Activated naive CD8-positive, alpha-beta T cell treated with anti-CD3 and anti-CD28 coated beads, Interleukin-2, amount 50 U/mL, for 16 hours (primary cell): ENCODE measurements at regions not wholly inside any gene's neighbourhood (a gene's known extent, or its start where the extent isn't known, plus 50 kb on each side); places are given as distances from the start of the nearest gene placed in this dataset.
A peak's percentile ranks its signal among the peaks of the same experiment; 100 is the strongest.

Experiments used
- DNase-seq: peaks from one replicate; pipeline ENCODE4 v3.0.0-alpha.2; 2020; ENCODE audit warnings: low read depth, low spot score

DNA sequence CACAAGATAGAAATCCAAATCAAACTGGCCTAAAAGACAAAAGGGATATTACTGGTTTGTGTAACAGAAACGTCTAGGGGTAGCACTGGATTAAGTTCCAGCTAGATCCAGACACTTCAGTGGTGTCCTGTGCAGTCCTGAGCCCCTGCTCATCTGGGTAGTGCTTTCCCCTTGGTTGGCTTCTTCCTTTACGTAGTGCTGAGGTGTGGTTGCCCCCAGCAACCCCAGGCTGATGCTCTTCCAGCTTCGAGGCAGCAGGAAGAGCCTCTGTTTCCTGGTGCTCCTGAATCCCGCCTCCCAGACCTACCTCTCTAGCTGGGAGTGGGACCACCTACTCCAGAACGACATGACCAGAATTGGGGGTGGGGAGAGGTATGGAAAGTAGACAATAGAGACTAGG lies 166.1 kb upstream of the ADRA1B start:
- DNase-seq: no peak

DNA sequence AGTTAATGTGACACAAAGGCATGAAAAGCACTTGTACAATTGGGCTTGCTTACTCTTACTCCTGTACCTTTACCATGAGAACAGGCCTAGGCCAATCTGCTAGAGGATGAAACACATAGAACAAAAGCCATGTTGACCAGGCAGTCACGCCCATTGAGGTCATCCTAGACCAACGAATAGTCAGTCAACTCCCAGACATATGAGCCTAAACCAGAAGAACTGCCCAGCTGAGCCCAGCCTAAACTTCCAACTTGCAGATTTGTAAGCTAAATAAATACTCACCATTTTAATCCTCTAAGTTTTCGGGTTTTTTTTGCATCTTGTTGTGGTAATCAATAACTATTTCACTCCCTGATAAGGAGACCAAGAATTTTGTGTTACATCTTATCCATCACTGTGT lies 164.8 kb upstream of the ADRA1B start:
- DNase-seq: no peak

DNA sequence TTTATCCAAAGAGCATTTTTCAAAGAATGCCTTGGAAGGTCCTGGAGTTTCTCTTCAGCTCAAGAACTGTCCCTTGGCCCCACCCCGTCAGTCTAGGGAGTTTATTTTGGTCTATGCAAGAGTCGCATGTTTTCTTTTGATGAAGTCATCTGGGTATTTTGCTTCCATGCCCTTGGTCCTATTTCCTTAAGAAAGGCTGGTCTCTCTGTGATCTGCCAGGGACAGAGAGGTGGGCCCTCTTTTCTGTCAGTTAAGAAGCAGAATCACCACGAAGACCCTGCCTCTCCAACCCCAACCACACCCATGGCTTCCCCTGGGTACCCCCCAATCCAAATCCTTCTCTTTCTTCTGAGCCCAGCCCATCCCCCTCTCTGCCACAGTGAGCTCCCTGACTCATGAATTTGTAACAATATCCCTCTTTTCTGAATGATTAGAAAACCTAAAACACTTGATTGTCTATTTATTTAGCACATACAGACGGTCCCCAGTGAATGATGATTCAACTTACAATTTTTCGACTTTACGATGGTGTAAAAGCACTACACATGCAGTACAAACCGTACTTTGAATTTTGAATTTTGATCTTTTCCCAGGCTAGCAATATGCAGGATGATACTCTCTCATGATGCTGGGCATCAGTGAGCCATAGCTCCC lies 163.5 kb upstream of the ADRA1B start:
- DNase-seq: no peak

DNA sequence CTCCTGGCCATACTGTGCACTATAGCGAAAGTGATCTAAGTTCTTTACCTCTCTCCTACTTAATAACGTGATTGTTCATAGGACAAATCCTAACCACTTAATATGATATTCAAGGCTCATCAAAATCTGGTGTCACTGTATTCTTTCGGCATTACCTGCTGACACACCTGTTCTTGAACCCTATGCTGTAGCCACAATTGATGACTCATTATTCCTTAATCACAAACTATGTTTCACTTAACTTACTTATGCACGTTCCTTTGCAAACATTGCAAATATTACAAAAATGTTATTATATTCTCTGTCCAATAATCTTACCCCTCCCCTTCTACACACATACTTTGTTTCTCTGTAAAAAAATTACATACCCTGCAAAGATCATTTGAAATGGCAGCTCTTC lies 158.1 kb upstream of the ADRA1B start:
- no peak for DNase-seq

DNA sequence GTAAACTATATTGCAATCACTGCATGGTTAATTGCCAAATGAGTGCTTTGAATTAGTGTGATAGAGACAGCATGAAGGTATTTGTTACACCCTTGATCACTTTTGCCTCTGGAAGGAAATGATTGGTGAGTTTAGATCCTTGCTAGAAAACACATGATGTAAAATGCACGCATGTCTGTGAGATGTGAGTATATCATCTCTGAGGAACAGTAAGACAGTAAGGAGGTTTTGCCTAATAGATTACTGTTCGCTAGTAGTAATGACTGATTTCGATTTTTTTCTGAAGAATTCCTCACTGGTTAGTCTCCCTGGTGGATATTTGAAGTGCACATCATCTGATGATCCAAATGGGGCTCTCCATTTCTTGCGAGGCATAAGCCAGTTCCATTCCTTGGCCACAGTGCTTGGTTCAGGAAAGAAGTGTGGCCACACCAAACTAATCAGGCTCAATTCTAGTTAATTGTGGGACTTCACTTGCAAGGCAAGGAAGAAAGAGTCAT lies 156.4 kb upstream of the ADRA1B start:
- no peak for DNase-seq

DNA sequence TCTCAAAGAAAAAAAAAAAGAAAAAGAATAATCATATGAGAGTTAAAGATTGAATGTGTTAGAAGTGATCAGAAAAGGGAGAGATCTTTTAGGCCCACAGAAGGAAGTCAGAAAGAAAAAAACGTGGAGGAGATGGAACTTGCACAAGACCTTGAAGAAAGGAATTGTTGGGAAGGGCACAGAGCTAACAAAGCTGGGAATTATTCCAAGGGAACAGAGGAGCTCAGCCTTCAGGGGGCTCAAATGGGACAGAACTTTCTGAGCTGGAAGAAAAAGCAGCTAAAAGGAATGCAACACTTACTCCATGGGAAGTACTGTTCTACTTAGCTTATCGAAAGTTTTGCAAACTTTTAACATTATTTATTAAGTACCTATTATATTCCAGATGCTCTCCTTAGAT lies 153.4 kb upstream of the ADRA1B start:
- DNase-seq: no peak

DNA sequence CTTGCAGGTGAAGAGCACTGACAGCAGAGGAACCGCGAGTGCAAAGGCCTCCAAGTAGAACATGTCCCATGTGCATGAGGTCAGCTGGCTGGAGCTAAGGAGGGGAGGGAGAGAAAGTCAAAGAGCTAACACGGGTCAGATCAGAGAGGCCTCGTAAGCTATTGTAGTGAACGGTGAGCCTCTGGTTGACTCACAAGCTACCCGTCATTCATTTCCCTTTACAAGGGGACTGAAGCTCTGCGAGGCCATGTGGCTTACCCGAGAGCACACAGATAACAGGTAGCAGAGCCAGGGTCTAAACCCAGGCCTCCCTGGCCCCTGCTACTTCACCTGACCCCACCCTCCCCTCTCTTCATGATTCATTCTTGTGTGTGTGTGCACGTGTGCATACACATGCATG lies 152.7 kb upstream of the ADRA1B start:
- no peak for DNase-seq

DNA sequence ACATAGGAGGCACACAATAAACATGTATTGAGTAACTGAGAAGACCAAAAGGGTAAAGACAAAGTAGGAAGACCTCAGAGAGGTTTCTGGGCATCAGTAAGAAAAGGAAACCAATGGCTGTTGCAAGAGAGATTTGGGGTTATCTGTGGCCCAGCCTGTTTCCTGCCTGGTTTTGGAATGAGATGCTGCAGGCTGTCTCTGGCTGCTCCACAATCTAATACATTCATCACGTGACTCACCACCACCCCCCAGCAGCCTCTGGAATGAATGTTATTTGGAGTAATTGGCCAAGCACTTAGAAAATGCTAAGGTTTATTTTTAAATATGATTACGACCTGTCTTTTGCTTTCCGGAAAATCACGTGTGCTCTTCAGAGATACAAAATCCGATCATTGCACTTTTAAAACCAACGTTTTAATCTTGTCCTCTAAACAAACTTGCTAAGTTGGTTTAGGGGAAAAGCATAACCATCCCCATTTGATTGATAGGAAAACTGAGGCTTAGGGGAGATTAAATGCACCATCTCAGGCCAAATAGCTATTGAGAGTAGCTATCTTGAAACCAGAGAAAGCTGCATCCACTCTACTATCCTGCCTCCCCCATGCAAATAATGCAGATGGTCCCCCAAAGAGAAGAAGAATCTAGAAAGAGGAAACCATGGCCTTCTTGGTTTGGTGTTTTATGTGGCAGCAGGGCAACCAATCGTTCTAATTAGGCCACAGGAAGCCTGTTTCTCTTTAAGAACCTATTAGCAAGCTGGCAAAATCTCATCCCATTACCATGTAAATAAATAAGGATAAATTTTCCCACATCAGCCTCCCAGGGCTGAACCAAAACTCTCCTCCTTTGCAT lies 151.8 kb upstream of the ADRA1B start:
- DNase-seq: no peak

DNA sequence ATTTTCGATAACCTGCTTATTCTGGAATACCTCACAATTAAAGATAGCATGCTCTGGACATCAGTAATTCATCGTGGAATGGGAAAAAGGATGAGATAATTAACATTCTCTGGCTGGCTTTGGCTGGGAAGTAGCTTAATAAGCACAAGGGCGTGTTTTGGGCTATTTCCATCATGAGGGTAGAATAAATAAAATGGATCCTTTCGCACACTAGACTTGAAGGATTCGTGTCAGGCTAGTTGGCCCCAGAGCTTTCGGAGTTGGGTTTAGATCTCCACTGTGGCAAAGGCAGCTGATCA lies 151.2 kb upstream of the ADRA1B start:
- no peak for DNase-seq

DNA sequence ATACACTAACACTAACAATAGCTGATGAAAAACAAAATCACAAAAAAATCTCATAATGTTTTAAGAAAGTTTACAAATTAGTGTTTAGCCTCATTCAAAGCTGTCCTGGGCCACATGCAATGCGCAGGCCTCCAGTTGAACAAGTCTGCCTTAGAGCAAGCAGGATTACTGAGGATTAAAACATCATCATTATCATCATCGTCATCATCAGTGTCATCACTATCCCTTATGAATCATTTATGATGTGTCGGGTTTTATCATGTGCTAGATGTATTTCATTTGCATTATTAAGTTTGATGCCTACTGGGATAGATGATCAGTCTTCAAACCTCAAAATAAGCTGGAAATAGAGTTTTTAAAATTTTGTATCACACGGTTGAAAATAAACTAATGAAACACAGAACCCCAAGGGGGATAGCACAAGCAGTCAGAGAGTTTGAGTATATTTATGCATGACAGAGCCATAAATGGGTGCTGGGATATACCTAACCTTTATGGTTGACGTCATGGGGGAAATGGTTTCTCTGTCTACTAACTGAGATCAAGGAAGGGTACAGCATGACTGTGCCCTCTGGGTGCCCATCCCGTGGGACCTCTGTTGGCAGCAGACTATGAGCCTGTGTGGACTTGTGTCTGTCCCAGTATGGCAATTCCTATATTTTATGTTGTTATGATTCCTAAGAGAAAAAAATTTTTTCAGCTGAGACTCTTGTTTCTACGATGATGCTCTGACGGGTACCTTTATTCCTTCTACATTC lies 150.3 kb upstream of the ADRA1B start:
- DNase-seq: no peak

DNA sequence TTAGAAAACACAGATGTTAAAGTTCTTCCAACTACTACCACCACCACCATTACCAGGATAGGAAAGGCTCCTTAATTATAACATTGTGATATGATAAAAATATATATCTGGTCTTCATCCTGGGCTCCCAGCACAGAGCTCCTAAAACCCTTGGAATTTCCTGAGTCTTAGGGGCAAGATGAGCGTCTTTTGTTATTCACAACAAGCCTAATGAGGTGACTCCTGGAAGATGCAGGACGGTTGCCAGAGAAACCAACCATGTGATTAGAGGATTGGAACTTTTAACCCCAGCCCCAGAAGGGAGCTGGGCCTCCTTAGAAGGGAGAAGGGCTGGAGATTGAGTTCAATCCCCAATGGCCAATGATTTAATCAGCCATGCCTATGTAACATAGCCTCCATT lies 148.0 kb upstream of the ADRA1B start:
- no peak for DNase-seq

DNA sequence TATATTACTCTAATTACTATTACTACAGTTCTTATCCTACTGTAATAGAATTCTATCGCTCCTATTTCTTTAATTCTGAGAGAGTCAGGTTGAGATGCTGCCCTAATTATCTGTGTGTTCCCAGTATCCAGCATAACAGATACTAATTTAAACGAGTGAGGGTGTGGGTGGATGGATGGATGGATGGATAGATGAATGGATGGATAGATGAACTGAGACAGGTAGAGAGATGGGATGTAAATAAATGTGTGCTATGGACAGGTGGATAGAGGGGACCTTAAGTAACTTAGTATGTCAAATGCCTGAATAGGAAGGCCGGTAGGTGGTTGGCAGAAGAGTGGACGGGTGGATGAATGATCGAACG lies 143.6 kb upstream of the ADRA1B start:
- no peak for DNase-seq

DNA sequence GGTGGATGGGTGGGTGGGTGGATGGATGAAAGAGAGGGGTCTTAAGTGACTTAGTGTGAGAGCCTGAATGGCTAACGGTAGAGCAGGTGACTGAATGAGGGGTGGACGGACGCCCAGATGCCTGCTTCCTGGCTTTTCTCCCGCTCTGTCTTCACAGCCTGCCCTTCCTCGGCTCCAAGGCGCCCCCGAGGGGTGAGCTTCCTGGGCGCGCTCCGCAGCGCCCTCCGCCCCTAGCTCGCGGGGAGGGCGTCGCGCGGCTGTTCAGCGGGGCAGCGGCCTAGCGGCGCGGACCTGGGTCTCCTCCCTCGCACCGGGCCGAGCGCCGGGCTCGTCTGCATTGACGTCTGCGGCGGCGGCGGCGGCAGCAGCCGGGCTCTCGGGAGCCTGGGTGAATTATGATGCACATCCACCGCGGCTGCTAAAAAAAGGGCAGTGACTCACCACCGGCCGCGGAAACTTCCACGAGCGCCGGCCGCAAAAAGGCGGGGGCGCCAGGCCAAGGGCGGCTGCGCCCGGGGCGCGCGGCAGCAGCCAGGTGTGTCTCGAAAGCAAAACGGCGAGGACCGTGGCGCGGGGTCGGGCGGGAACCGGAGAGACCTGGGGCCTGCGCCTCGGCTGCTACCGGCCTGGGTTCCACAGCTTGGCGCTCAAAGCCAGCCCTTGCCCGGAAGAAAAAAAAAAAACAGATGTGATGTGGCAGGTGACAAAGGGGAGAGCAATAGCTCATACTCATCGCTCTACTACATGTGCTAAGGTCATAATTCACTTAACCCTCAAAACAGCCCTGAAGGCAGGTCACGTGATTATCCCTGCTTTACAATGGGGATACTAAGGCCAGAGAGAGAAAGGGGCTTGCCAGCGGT lies 143.0 kb upstream of the ADRA1B start:
- peak; percentile 69 for DNase-seq

DNA sequence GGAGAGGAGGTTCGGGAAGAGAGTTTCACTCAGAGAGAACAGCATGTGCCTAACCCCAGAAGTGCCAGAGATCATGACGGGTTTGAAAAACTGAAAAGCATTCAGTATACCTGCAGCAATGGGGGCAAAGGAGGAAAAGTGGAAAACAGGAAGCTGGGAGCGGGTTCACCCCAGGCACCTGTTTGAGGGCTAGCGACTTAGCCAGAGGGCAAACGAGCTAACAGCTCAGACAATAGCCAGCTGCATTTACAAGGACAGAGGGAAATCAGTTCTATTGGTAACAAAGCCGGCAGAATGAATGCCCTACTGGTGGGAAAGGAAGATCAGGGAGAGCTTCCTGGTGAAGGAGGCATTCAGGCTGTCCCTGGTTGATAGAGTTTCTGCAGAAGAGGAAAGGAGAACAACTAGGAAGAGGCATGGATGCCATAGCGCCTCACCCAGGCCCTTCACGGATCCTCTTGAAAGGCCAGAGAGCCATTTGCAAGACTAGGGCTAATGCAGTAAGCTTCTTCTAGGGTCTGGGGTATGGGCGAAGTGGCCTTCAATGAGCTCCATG lies 141.7 kb upstream of the ADRA1B start:
- DNase-seq: no peak

DNA sequence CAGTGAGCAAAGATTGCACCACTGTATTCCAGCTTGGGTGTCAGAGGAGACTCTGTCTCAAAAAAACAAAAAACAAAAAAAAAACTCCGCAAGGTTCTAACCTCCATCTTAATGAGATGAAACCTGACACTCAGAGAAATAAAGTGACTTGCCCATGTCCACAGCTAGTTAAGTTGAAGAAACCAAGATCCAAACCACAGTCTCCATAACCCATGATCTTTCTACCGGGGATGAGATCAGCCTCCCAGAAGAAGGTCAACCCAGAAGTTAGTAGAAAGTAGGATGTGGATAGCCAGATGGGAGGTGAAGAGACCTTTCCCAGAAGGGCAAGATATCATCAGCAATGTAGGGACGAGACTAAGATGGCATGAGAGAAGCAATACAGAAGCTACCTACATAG lies 140.4 kb upstream of the ADRA1B start:
- no peak for DNase-seq

DNA sequence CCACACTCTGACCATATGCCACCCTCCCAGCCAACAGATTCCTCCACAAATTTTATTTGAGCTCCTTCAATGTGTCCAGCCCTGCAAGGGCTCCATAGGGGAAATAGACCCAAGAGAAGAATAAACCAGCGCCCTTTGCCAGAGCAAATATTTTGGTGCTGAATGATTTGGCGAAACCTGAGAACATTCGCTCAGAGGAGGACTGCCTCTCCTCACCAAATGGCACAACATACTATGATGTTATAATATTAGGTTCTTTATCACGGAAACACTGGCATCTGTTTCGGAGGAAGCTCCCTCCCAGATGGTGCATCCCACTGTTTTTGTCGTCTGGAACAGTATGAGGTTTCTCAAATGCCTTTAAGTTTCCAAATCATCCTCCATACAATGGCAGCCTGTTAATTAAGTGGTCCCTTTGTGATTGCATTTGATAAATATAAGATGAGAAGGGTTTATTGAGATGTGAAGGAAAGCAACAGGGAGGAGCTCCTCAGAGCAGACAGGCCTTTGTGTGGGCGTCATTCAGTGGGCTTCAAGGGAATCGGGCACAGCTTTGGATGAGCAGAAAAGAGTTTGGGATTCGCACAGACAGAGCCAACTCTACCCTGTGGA lies 139.1 kb upstream of the ADRA1B start:
- no peak for DNase-seq

DNA sequence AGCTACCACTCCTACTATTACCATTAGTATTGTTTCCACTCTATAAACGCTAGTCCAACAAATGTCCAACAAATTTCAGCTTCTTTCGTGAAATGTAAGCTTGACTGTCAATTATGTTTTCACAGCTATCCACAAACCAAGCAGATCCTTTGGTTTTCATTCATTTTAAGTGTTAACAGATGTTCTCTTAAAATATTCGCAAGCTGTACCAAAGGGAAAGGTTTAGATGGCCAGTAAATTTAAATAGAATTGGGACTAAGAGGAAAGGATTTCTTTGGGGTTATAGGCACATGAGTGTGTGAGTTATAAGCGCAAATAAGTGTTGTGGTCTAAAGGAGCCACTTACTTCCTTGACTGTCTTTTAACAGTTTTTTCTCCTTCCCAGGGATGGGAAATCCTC lies 136.8 kb upstream of the ADRA1B start:
- DNase-seq: no peak

DNA sequence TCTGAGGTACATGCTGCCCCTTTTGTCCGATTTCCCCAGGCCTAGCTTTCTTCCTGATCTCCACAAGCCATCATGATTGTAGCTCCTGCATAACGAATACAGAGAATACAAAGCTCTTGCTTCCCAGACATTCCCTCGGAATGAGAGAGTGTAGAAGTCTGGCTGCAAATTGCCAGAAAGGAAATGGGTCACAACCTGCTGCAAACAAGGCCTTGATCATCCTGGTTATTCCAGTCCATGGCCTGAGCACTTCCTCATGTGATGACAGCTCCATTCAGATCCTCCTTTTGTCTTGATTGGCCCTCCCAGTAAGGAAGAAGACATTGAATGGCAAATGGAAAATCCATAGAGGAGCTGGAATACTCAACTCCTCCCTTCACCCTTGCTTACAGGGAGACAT lies 136.0 kb upstream of the ADRA1B start:
- no peak for DNase-seq

DNA sequence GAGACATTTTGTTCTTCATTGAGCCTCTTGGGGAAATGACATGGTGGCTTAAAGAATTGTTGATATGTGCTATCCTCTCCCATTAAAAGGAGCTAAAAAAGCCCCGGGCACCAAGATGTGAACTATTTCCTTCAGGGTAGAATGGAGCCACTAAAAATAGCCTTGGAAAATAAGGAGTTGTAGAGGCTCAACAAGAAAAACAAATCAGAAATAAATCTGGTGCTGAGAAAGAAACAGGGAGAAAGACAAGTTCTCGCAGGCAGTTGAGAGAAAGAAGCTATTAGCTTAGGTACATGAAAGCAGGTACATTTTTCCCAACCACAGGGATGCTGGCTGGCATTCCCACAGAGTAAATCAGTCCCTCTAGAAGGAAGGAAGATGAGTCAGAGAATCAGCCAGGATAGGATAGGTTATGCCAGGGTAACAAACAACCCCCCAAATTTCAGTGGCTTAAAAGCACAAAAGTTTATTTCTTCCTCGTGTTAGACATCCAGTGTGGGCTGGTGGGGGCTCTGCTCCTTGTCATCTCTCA lies 134.6 kb upstream of the ADRA1B start:
- no peak for DNase-seq

DNA sequence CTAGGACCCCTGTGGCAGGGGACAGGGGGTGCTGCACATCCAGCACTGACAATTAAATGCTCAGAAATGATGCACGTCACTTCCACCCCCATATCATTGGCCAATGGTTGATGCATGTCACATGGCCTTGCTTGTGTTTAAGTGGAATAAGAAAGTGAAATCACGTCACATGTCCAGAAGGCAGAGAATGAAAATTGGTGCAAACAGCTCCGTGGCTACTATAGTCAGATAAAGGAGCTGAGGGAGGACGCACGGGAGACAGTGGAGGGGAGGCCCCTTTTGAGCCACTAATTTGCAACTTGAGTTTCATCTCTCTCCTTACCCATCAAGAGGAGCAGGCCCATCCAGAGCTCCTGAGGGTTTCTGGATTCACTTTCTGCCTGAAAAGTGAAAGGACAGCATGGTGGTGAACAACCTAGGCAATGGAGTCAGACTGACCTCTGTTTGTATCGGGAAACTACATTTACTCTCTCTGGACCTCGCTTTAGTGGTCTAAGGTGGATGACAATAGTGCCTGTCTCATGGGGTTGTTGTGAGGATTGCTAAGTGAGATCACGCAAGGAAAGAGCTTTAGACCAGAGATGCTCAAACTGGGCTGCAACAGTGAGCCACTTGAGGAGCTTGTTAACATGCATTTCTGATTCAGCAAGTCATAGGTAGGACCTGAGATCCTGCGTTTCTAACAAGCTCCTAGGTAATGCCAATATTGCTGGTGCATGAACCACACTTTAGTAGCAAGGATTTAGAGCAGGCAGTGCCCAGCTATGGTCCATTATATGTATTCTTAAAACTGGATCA lies 133.9 kb upstream of the ADRA1B start:
- DNase-seq: no peak
